Stromal cell of bone marrow (primary cell): ENCODE measurements at regions not wholly inside any gene's neighbourhood (a gene's known extent, or its start where the extent isn't known, plus 50 kb on each side); places are given as distances from the start of the nearest gene placed in this dataset.
"Not testable (repeated sequence)": the region's sequence is repeated elsewhere in the genome, so short reads cannot be mapped to it uniquely, and the experiment has no call there.

Experiments used
- DNase-seq: peaks from one replicate; pipeline ENCODE4 v3.0.0-alpha.2; 2012; ENCODE audit warnings: low read depth

- DNase-seq, result no peak
These were observed 124.4 kb upstream of the PTBP2 start for GRCh38 chr1:96597218-96597617.

- peak; percentile 81 for DNase-seq
These were observed 123.0 kb upstream of the PTBP2 start for GRCh38 chr1:96598416-96599168.

GRCh38 chr1:96604620-96605019 is 117.0 kb upstream of the PTBP2 start:
- not testable (repeated sequence) for DNase-seq

GRCh38 chr1:96617375-96617774 is 104.2 kb upstream of the PTBP2 start:
- not testable (repeated sequence) for DNase-seq

GRCh38 chr1:96632045-96632664 is 89.4 kb upstream of the PTBP2 start:
- DNase-seq, result no peak

GRCh38 chr1:96633695-96634094 is 87.9 kb upstream of the PTBP2 start:
- DNase-seq, result no peak

- no peak for DNase-seq
These were observed 86.7 kb upstream of the PTBP2 start for GRCh38 chr1:96634883-96635282.

GRCh38 chr1:96641282-96641681 is 80.3 kb upstream of the PTBP2 start:
- DNase-seq, result peak; percentile 65

- no peak for DNase-seq
These were observed 78.1 kb upstream of the PTBP2 start for GRCh38 chr1:96643519-96643918.

- DNase-seq, result no peak
These were observed 72.3 kb upstream of the PTBP2 start for GRCh38 chr1:96649301-96649700.

- no peak for DNase-seq
These were observed 70.1 kb upstream of the PTBP2 start for GRCh38 chr1:96651517-96651916.

- DNase-seq, result no peak
These were observed 61.5 kb upstream of the PTBP2 start for GRCh38 chr1:96660051-96660450.

GRCh38 chr1:96660503-96660902 is 61.1 kb upstream of the PTBP2 start:
- peak; percentile 24 for DNase-seq
